ENCODE measurements at regions not wholly inside any gene's neighbourhood (a gene's known extent, or its start where the extent isn't known, plus 50 kb on each side); places are given as distances from the start of the nearest gene placed in this dataset.
A peak's percentile ranks its signal among the peaks of the same experiment; 100 is the strongest.

DNA sequence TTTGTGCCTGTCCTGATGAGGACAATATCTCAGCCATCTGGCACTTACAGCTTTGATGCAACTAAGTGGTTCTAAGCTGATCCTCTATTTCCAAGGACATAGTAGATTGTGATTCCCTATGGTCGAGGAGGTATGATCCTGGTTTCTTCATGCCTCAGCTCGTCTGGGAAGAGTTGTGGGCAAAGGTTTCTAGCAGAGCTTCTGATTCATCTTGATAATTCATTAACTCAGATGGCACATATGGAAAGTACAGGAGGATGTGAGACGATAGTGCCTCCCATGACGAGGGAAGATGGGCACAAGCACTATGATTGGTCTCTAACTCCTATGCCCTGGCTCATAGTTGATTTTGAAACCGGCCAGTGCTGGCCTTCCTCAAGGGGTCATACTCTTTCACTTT, 334.2 kb upstream of the SEMA6D start:
- WGBS, 10 experiments = 79 to 100% (median 100%) methylated on average over 1 to 4 of the region's 5 CpGs; no CpG with 5 or more reads in 5 of the 10 experiments
- Histone ChIP-seq H3K4me1 (replicated peaks in 1 of 2) (peaks cover 12 to 27% of the 10 kb centered on the region in 2 donors), H3K4me3 (no peak overlapping the region), H3K27ac (no peak overlapping the region)
- ATAC-seq (replicated peaks in 6 of 8) = no peak
- in situ Hi-C loops (cut with MboI; ENCODE audit: low pct_unique_long_range_greater_than_20kb in 2 of 9, low sequenced_read_pairs in 9 of 9, unreplicated experiment in 9 of 9) = no loop called here

- peak in 3 of 8 experiments; percentile 12 to 15 (median 14) for ATAC-seq (replicated peaks in 6 of 8)
- H3K4me3 ChIP-seq = no peak overlapping the region
- peaks cover 12 to 27% of the 10 kb centered on the region in 2 donors for H3K4me1 ChIP-seq (replicated peaks in 1 of 2)
- 10 to 90% (median 60%) methylated on average over 2 to 3 of the region's 3 CpGs; no CpG with 5 or more reads in 2 of the 10 experiments for WGBS, 10 experiments
- H3K27ac ChIP-seq = peak overlapping the region; percentile 30 to 46
- in situ Hi-C loops (cut with MboI; ENCODE audit: low pct_unique_long_range_greater_than_20kb in 2 of 9, low sequenced_read_pairs in 9 of 9, unreplicated experiment in 9 of 9) = no loop called here
These were observed 333.5 kb upstream of the SEMA6D start for GRCh38 chr15:47383801-47384200.

DNA sequence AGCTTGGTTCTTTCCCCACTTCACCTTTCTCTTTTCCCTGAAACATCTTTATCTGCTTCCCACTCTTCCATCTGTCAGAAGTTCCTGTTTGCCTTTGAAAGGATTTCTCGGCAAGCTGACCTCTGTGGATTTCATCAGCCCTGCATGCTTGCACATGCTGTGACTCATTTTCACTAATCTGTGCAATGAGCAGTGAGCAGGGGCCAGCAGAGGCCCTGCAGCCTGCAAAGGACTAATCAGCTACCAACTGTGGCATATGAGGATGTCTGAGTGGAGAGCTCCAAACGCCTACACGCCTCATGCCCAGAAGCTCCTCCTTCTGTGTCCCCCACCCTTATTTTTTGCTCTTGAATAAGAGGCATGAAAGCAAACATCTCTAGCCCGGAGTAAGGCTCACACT, 333.0 kb upstream of the SEMA6D start:
- peak; percentile 94 to 100 (median 100) for ATAC-seq (replicated peaks in 6 of 8)
- Histone ChIP-seq H3K4me3 (no peak overlapping the region), H3K4me1 (replicated peaks in 1 of 2) (peaks cover 12 to 27% of the 10 kb centered on the region in 2 donors), H3K27ac (peak overlapping the region; percentile 30 to 46)
- 0 to 33% (median 13%) methylated on average over 1 to 4 of the region's 4 CpGs; no CpG with 5 or more reads in 1 of the 10 experiments for WGBS, 10 experiments
- in situ Hi-C loops (cut with MboI; ENCODE audit: low pct_unique_long_range_greater_than_20kb in 2 of 9, low sequenced_read_pairs in 9 of 9, unreplicated experiment in 9 of 9) = no loop called here

DNA sequence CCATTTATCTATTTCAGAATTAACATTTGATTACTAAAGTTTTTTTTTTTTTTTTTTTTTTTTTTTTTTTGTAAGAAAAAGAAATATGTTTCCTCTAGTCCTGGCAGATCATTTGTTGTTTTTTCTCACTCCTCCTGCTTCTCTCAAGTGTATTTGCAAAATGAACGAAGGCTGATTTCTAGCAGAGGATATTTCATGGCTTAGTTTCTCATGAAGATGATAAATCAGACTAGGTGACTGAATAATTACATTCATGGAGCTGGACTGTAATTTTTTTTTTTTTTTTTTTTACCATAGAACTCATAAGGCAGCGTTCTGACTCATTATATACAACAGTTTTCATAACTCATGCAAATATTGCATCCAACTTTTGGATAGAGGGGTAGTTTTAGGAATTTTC, 332.5 kb upstream of the SEMA6D start:
- Histone ChIP-seq H3K4me1 (replicated peaks in 1 of 2) (peaks cover 12 to 27% of the 10 kb centered on the region in 2 donors), H3K4me3 (no peak overlapping the region), H3K27ac (no peak overlapping the region)
- ATAC-seq (replicated peaks in 6 of 8) = peak in 7 of 8 experiments; percentile 5 to 47 (median 34)
- in situ Hi-C loops (cut with MboI; ENCODE audit: low pct_unique_long_range_greater_than_20kb in 2 of 9, low sequenced_read_pairs in 9 of 9, unreplicated experiment in 9 of 9) = no loop called here
- 8 to 82% (median 49%) methylated on average over 1 to 2 of the region's 2 CpGs for WGBS, 10 experiments

DNA sequence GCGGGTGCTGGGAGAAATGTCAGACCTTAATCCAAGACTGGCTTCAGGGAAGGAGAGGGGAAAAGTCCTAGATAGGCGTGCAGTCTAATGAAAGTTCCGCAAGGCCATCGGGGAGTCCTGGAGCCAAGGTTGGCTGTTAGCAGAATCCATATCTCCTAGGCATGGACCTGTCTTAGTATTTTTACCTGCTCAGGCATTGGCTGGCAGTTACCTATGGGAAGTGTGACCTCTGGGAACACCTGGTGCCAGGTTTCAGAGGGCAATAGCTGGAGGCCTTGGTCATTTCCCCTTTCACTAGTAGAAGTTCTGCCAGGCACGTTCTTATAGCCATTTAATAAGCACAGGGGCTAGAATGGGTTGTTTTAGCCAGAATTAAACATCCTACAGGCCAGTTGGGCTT, 330.8 kb upstream of the SEMA6D start:
- 67 to 100% (median 96%) methylated on average over 1 to 4 of the region's 5 CpGs; no CpG with 5 or more reads in 3 of the 10 experiments for WGBS, 10 experiments
- Histone ChIP-seq H3K4me1 (replicated peaks in 1 of 2) (peaks cover 12 to 29% of the 10 kb centered on the region in 2 donors), H3K4me3 (no peak overlapping the region), H3K27ac (no peak overlapping the region)
- ATAC-seq (replicated peaks in 6 of 8) = no peak
- in situ Hi-C loops (cut with MboI; ENCODE audit: low pct_unique_long_range_greater_than_20kb in 2 of 9, low sequenced_read_pairs in 9 of 9, unreplicated experiment in 9 of 9) = no loop called here

DNA sequence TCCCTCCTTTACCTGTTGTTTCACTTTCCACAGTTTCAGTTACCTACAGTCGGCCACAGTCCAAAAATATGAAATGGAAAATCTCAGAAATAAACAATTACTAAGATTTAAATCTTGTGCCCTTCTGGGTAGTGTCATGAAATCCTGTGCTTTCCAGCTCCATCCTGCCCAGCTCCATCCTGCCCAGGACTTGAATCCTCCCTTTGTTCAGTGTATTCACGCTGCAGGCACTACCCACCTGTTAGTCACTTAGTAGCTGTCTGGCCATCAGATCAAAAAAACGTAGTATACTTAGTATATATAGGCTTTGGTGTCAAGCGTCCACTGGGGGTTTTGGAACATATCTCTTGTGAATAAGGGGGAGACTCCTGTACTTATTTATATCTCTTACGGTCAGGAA, 329.0 kb upstream of the SEMA6D start:
- 35 to 85% (median 71%) methylated on average over 2 to 5 of the region's 5 CpGs; no CpG with 5 or more reads in 1 of the 10 experiments for WGBS, 10 experiments
- ATAC-seq (replicated peaks in 6 of 8) = no peak
- in situ Hi-C loops (cut with MboI; ENCODE audit: low pct_unique_long_range_greater_than_20kb in 2 of 9, low sequenced_read_pairs in 9 of 9, unreplicated experiment in 9 of 9) = no loop called here
- peaks cover 12 to 44% of the 10 kb centered on the region in 2 donors for H3K4me1 ChIP-seq (replicated peaks in 1 of 2)
- no peak overlapping the region for H3K27ac ChIP-seq
- no peak overlapping the region for H3K4me3 ChIP-seq

GRCh38 chr15:47390208-47390765, 327.0 kb upstream of the SEMA6D start:
- ATAC-seq (replicated peaks in 6 of 8) = no peak
- WGBS, 10 experiments = 17 to 100% (median 93%) methylated on average over 1 to 2 of the region's 2 CpGs
- H3K4me3 ChIP-seq = no peak overlapping the region
- in situ Hi-C loops (cut with MboI; ENCODE audit: low pct_unique_long_range_greater_than_20kb in 2 of 9, low sequenced_read_pairs in 9 of 9, unreplicated experiment in 9 of 9) = no loop called here
- no peak overlapping the region for H3K27ac ChIP-seq
- H3K4me1 ChIP-seq (replicated peaks in 1 of 2) = peaks cover 6 to 45% of the 10 kb centered on the region in 2 donors

DNA sequence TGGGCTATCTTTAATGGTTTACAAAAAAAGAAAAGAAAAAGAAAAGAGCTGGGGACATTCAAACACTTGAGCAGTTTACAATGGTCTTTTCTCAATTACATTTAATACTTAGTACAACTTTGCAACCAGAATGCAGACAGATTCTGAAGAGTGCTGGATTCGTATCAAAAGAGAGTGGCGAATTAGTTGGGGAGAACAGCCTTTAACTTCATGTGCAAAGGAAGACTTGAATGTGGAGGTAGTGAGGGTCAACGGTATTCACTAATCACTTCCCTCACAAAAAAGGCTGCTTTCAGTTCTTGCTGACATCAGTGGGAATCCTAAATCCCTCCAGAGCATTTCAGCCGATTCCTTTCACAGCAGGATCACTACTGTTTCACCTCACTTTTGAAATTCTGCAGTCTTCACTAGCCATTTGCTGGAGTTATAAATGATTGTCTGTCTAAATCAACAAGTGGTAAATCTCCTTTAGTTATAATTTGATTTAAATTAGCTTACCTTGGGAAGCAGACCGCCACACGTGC, 323.0 kb upstream of the SEMA6D start:
- Histone ChIP-seq H3K4me3 (no peak overlapping the region), H3K27ac (no peak overlapping the region), H3K4me1 (replicated peaks in 1 of 2) (peaks cover 8 to 43% of the 10 kb centered on the region in 2 donors)
- in situ Hi-C loops (cut with MboI; ENCODE audit: low pct_unique_long_range_greater_than_20kb in 2 of 9, low sequenced_read_pairs in 9 of 9, unreplicated experiment in 9 of 9) = no loop called here
- WGBS, 10 experiments = 14 to 52% (median 33%) methylated on average over 3 to 6 of the region's 6 CpGs
- no peak for ATAC-seq (replicated peaks in 6 of 8)

DNA sequence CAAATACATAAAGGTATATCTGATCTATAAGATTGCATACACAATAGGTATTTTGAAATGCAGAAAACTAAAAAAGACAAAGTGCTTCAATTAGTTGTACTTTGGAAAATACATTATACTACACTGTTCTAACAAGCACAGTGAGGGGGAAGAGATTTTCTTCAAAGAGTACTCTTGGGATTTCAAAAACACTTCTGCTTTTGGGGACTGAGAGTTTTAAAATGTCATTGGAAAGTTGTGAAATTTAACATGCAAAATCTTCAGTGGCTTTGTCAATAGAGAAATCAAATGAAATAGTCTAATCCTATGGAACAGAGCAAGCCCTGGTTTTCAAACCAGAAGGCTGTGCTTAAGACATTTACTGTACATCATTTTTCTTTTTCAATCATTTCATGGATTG, 322.2 kb upstream of the SEMA6D start:
- H3K4me1 ChIP-seq (replicated peaks in 1 of 2) = peaks cover 8 to 43% of the 10 kb centered on the region in 2 donors
- in situ Hi-C loops (cut with MboI; ENCODE audit: low pct_unique_long_range_greater_than_20kb in 2 of 9, low sequenced_read_pairs in 9 of 9, unreplicated experiment in 9 of 9) = no loop called here
- no peak for ATAC-seq (replicated peaks in 6 of 8)
- no peak overlapping the region for H3K27ac ChIP-seq
- no peak overlapping the region for H3K4me3 ChIP-seq

- in situ Hi-C loops (cut with MboI; ENCODE audit: low pct_unique_long_range_greater_than_20kb in 2 of 9, low sequenced_read_pairs in 9 of 9, unreplicated experiment in 9 of 9) = no loop called here
- ATAC-seq (replicated peaks in 6 of 8) = peak in 1 of 8 experiments; percentile 33
- no peak overlapping the region for H3K27ac ChIP-seq
- no peak overlapping the region for H3K4me3 ChIP-seq
- peaks cover 13 to 42% of the 10 kb centered on the region in 2 donors for H3K4me1 ChIP-seq (replicated peaks in 1 of 2)
- 55 to 100% (median 95%) methylated on average over 1 to 2 of the region's 2 CpGs; no CpG with 5 or more reads in 2 of the 10 experiments for WGBS, 10 experiments
These were observed 319.6 kb upstream of the SEMA6D start for GRCh38 chr15:47397655-47398054.

DNA sequence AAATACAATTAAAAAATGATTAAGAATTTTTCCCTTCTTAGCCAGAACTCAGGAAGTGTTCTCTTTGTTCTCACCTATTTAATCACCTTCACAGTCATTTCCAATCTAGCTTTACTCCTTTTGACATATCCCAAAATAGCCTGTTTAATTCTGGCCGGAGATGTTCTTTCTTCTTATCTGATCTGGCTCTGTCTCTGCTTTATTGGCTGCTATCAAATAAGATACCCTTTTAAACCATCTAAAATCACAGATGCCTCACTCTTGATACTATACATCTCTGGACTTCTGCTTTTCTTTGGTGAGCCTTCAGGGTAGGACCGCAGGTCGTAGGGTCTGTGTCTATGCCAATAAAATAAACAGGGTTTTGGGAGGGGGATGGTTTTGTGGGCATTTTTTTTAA, 319.2 kb upstream of the SEMA6D start:
- Histone ChIP-seq H3K27ac (no peak overlapping the region), H3K4me3 (no peak overlapping the region), H3K4me1 (replicated peaks in 1 of 2) (peaks cover 18 to 40% of the 10 kb centered on the region in 2 donors)
- ATAC-seq (replicated peaks in 6 of 8) = no peak
- WGBS, 10 experiments = 45 to 100% (median 96%) methylated on average over 1 to 3 of the region's 3 CpGs; no CpG with 5 or more reads in 2 of the 10 experiments
- in situ Hi-C loops (cut with MboI; ENCODE audit: low pct_unique_long_range_greater_than_20kb in 2 of 9, low sequenced_read_pairs in 9 of 9, unreplicated experiment in 9 of 9) = no loop called here

GRCh38 chr15:47398594-47398993, 318.7 kb upstream of the SEMA6D start:
- Histone ChIP-seq H3K27ac (no peak overlapping the region), H3K4me1 (replicated peaks in 1 of 2) (peaks cover 18 to 36% of the 10 kb centered on the region in 2 donors), H3K4me3 (no peak overlapping the region)
- no peak for ATAC-seq (replicated peaks in 6 of 8)
- in situ Hi-C loops (cut with MboI; ENCODE audit: low pct_unique_long_range_greater_than_20kb in 2 of 9, low sequenced_read_pairs in 9 of 9, unreplicated experiment in 9 of 9) = no loop called here
- 56 to 90% (median 87%) methylated on average over 1 to 5 of the region's 5 CpGs; no CpG with 5 or more reads in 3 of the 10 experiments for WGBS, 10 experiments

- Histone ChIP-seq H3K4me3 (no peak overlapping the region), H3K4me1 (replicated peaks in 1 of 2) (peaks cover 15 to 30% of the 10 kb centered on the region in 2 donors), H3K27ac (no peak overlapping the region)
- ATAC-seq (replicated peaks in 6 of 8) = no peak
- in situ Hi-C loops (cut with MboI; ENCODE audit: low pct_unique_long_range_greater_than_20kb in 2 of 9, low sequenced_read_pairs in 9 of 9, unreplicated experiment in 9 of 9) = no loop called here
- 20 to 100% (median 80%) methylated on average over 1 of the region's 1 CpG; no CpG with 5 or more reads in 5 of the 10 experiments for WGBS, 10 experiments
These were observed 318.2 kb upstream of the SEMA6D start for GRCh38 chr15:47399100-47399499.

GRCh38 chr15:47400603-47401002, 316.7 kb upstream of the SEMA6D start:
- in situ Hi-C loops (cut with MboI; ENCODE audit: low pct_unique_long_range_greater_than_20kb in 2 of 9, low sequenced_read_pairs in 9 of 9, unreplicated experiment in 9 of 9) = no loop called here
- Histone ChIP-seq H3K4me3 (no peak overlapping the region), H3K27ac (no peak overlapping the region), H3K4me1 (replicated peaks in 1 of 2) (peaks cover 19 to 27% of the 10 kb centered on the region in 2 donors)
- WGBS, 10 experiments = 0 to 95% (median 70%) methylated on average over 1 to 2 of the region's 2 CpGs; no CpG with 5 or more reads in 2 of the 10 experiments
- ATAC-seq (replicated peaks in 6 of 8) = peak in 4 of 8 experiments; percentile 33 to 56 (median 40)

Measured in motor neuron (in vitro differentiated cells).